GM06990 (cell line): ENCODE measurements at regions not wholly inside any gene's neighbourhood (a gene's known extent, or its start where the extent isn't known, plus 50 kb on each side); places are given as distances from the start of the nearest gene placed in this dataset.

ENCODE experiments used
- DNase-seq: peaks from one replicate; pipeline ENCODE4 v3.0.0-alpha.2; 2011; ENCODE audit not compliant: insufficient read length; ENCODE audit errors: extremely low read depth
- H3K27me3 ChIP-seq: replicated peaks from 2 replicates; pipeline ENCODE4 v1.6.0; 2011; ENCODE audit warnings: low read length; ENCODE audit not compliant: control insufficient read depth, insufficient read depth
- H3K36me3 ChIP-seq: 2 replicates; pipeline ENCODE4 v1.5.1; 2011; ENCODE audit warnings: low read length; ENCODE audit not compliant: control insufficient read depth, insufficient read depth
- H3K4me3 ChIP-seq: replicated peaks from 2 replicates; pipeline ENCODE4 v1.5.1; 2011; ENCODE audit warnings: low read depth, mild to moderate bottlenecking, control low read depth, low read length
- TF ChIP-seq, protein P1 (sequence below): IDR thresholded peaks from 2 replicates; pipeline ENCODE4 v1.5.1; 2011; ENCODE audit warnings: low read length, control low read depth, mild to moderate bottlenecking, inconsistent platforms; ENCODE audit not compliant: insufficient read depth, poor library complexity, severe bottlenecking

- no peak overlapping the region for H3K4me3 ChIP-seq
- H3K36me3 ChIP-seq: no peaks in the 10 kb centered on the region
- TF ChIP-seq, protein P1, sequence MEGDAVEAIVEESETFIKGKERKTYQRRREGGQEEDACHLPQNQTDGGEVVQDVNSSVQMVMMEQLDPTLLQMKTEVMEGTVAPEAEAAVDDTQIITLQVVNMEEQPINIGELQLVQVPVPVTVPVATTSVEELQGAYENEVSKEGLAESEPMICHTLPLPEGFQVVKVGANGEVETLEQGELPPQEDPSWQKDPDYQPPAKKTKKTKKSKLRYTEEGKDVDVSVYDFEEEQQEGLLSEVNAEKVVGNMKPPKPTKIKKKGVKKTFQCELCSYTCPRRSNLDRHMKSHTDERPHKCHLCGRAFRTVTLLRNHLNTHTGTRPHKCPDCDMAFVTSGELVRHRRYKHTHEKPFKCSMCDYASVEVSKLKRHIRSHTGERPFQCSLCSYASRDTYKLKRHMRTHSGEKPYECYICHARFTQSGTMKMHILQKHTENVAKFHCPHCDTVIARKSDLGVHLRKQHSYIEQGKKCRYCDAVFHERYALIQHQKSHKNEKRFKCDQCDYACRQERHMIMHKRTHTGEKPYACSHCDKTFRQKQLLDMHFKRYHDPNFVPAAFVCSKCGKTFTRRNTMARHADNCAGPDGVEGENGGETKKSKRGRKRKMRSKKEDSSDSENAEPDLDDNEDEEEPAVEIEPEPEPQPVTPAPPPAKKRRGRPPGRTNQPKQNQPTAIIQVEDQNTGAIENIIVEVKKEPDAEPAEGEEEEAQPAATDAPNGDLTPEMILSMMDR: no peak
- no peak for DNase-seq
- H3K27me3 ChIP-seq: no peaks in the 10 kb centered on the region
Observed at GRCh38 chr2:58533376-58533775, 292.3 kb upstream of the FANCL start.

DNA sequence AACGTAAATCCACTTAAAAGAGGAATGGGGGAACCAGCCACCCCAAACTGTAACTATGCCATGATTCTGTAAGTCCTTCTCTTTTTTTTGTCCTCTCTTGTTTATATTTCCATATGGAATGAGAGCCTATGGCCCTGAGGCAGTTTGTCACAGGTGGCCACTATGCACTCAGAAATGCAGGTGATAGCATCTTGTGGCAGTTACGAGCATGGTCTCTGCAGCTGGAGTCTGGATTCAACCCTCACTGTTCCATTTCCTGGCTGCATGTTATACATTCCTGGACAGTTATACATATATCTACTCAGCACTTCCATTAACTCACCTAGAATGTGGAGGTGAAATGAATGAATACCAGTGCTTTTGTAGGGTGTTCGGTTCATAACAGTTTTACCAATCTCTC lies 291.5 kb upstream of the FANCL start:
- TF ChIP-seq, protein P1: no peak
- no peaks in the 10 kb centered on the region for H3K36me3 ChIP-seq
- H3K27me3 ChIP-seq: no peaks in the 10 kb centered on the region
- DNase-seq: no peak
- no peak overlapping the region for H3K4me3 ChIP-seq

GRCh38 chr2:58527647-58528046 lies 286.5 kb upstream of the FANCL start:
- no peaks in the 10 kb centered on the region for H3K27me3 ChIP-seq
- no peak for DNase-seq
- no peak overlapping the region for H3K4me3 ChIP-seq
- TF ChIP-seq, protein P1: no peak
- H3K36me3 ChIP-seq: no peaks in the 10 kb centered on the region

DNA sequence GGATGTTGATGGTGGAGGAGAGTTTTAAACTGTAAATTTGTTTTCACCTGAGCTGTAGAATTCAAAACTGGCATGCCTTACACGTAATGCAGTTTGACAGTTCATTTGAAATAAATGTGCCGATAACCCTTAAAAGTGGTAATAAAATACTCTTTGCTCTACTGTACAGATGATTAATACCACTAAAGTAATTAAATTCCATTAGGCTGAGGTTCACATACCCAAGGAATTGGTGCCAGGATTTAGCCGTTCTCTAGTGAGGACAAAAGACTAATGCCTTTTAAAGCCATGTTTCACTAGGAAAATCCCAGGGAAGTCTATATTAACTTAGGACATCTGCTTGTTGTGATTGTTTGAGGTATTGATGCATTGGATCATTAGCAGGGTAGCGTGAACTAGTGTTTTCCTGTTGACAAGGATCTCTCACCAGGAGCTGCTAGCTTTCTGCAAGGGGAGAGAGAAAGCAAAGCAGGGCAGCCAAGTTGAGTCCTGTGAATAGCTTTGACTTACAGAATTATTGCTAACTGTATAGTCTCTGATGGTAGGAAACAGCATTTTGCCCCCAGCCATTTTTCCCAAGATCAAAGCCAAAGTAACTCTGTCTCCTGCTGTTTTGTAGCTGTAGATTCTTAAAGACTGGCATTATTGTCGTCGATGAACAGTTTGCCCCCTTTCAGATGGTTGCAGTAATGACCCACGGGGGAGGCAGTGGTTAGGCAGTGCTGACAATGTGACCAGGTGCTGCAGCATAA lies 280.9 kb upstream of the FANCL start:
- Histone ChIP-seq H3K4me3 (no peak overlapping the region), H3K36me3 (no peaks in the 10 kb centered on the region), H3K27me3 (no peaks in the 10 kb centered on the region)
- TF ChIP-seq, protein P1: no peak
- DNase-seq: no peak

- no peaks in the 10 kb centered on the region for H3K27me3 ChIP-seq
- TF ChIP-seq, protein P1: no peak
- H3K36me3 ChIP-seq: no peaks in the 10 kb centered on the region
- H3K4me3 ChIP-seq: no peak overlapping the region
- no peak for DNase-seq
Observed at GRCh38 chr2:58520903-58521302, 279.8 kb upstream of the FANCL start.

GRCh38 chr2:58517881-58518280 lies 276.8 kb upstream of the FANCL start:
- no peak for DNase-seq

More at GRCh38 chr2:58517881-58518280, 276.8 kb upstream of the FANCL start:
- Histone ChIP-seq H3K36me3 (no peaks in the 10 kb centered on the region), H3K4me3 (no peak overlapping the region), H3K27me3 (no peaks in the 10 kb centered on the region)
- TF ChIP-seq, protein P1: no peak
